ENCODE measurements at regions not wholly inside any gene's neighbourhood (a gene's known extent, or its start where the extent isn't known, plus 50 kb on each side); places are given as distances from the start of the nearest gene placed in this dataset.

GRCh38 chr4:111650146-111650545 lies 495.1 kb upstream of the FAM241A start:
- no peak for DNase-seq (ENCODE audit: low read depth)

- DNase-seq (ENCODE audit: low read depth), result no peak
Measured at GRCh38 chr4:111650674-111651086, 494.6 kb upstream of the FAM241A start.

GRCh38 chr4:111652236-111652635 lies 493.0 kb upstream of the FAM241A start:
- DNase-seq (ENCODE audit: low read depth), result peak; percentile 8

- no peak for DNase-seq (ENCODE audit: low read depth)
Measured at GRCh38 chr4:111652986-111653385, 492.3 kb upstream of the FAM241A start.

- DNase-seq (ENCODE audit: low read depth), result no peak
Measured at GRCh38 chr4:111662496-111662895, 482.8 kb upstream of the FAM241A start.

- DNase-seq (ENCODE audit: low read depth), result no peak
Measured at GRCh38 chr4:111664308-111664945, 480.8 kb upstream of the FAM241A start.

GRCh38 chr4:111666826-111667360 lies 478.4 kb upstream of the FAM241A start:
- no peak for DNase-seq (ENCODE audit: low read depth)

GRCh38 chr4:111671756-111672155 lies 473.5 kb upstream of the FAM241A start:
- DNase-seq (ENCODE audit: low read depth), result no peak

- no peak for DNase-seq (ENCODE audit: low read depth)
Measured at GRCh38 chr4:111675746-111676145, 469.5 kb upstream of the FAM241A start.

GRCh38 chr4:111676533-111676932 lies 468.7 kb upstream of the FAM241A start:
- no peak for DNase-seq (ENCODE audit: low read depth)

- DNase-seq (ENCODE audit: low read depth), result peak; percentile 59
Measured at GRCh38 chr4:111678479-111678878, 466.8 kb upstream of the FAM241A start.

GRCh38 chr4:111678908-111679307 lies 466.3 kb upstream of the FAM241A start:
- DNase-seq (ENCODE audit: low read depth), result no peak

GRCh38 chr4:111681270-111681669 lies 464.0 kb upstream of the FAM241A start:
- DNase-seq (ENCODE audit: low read depth), result no peak

- DNase-seq (ENCODE audit: low read depth), result peak; percentile 28
Measured at GRCh38 chr4:111681751-111682150, 463.5 kb upstream of the FAM241A start.

GRCh38 chr4:111685205-111685604 lies 460.0 kb upstream of the FAM241A start:
- DNase-seq (ENCODE audit: low read depth), result no peak

- peak; percentile 13 for DNase-seq (ENCODE audit: low read depth)
Measured at GRCh38 chr4:111689214-111689613, 456.0 kb upstream of the FAM241A start.

GRCh38 chr4:111689731-111690130 lies 455.5 kb upstream of the FAM241A start:
- DNase-seq (ENCODE audit: low read depth), result no peak

GRCh38 chr4:111693758-111694157 lies 451.5 kb upstream of the FAM241A start:
- DNase-seq (ENCODE audit: low read depth), result no peak

- DNase-seq (ENCODE audit: low read depth), result no peak
Measured at GRCh38 chr4:111695677-111696076, 449.6 kb upstream of the FAM241A start.

- DNase-seq (ENCODE audit: low read depth), result no peak
Measured at GRCh38 chr4:111696505-111696904, 448.7 kb upstream of the FAM241A start.

GRCh38 chr4:111697176-111697942 lies 447.9 kb upstream of the FAM241A start:
- DNase-seq (ENCODE audit: low read depth), result no peak

- DNase-seq (ENCODE audit: low read depth), result no peak
Measured at GRCh38 chr4:111698361-111698760, 446.9 kb upstream of the FAM241A start.

GRCh38 chr4:111699165-111699564 lies 446.1 kb upstream of the FAM241A start:
- DNase-seq (ENCODE audit: low read depth), result no peak

Data from RPMI7951 (cell line).